ENCODE measurements at regions not wholly inside any gene's neighbourhood (a gene's known extent, or its start where the extent isn't known, plus 50 kb on each side); places are given as distances from the start of the nearest gene placed in this dataset.

GRCh38 chr1:95554408-95554807 lies 320.4 kb downstream of the RWDD3 start:
- DNase-seq = no peak
- intact Hi-C loops (cut with DNase I) = no loop called here
- no peak for ATAC-seq (ENCODE audit: poor library complexity)

- DNase-seq = no peak
- ATAC-seq (ENCODE audit: poor library complexity) = no peak
- intact Hi-C loops (cut with DNase I) = no loop called here
Measured at GRCh38 chr1:95558791-95559190, 324.8 kb downstream of the RWDD3 start.

- no peak for ATAC-seq (ENCODE audit: poor library complexity)
- intact Hi-C loops (cut with DNase I) = no loop called here
- DNase-seq = no peak
Measured at GRCh38 chr1:95561346-95561745, 327.3 kb downstream of the RWDD3 start.

- intact Hi-C loops (cut with DNase I) = no loop called here
- ATAC-seq (ENCODE audit: poor library complexity) = no peak
- no peak for DNase-seq
Measured at GRCh38 chr1:95562230-95562629, 328.2 kb downstream of the RWDD3 start.

GRCh38 chr1:95572002-95572401 lies 338.0 kb downstream of the RWDD3 start:
- no peak for ATAC-seq (ENCODE audit: poor library complexity)
- DNase-seq = no peak
- intact Hi-C loops (cut with DNase I) = no loop called here

- intact Hi-C loops (cut with DNase I) = no loop called here
- DNase-seq (no peak), ATAC-seq (ENCODE audit: poor library complexity) (no peak)
Measured at GRCh38 chr1:95572962-95573361, 339.0 kb downstream of the RWDD3 start.

GRCh38 chr1:95575291-95575690 lies 341.3 kb downstream of the RWDD3 start:
- intact Hi-C loops (cut with DNase I) = no loop called here
- DNase-seq (no peak), ATAC-seq (ENCODE audit: poor library complexity) (no peak)

GRCh38 chr1:95578462-95578861 lies 344.5 kb downstream of the RWDD3 start:
- intact Hi-C loops (cut with DNase I) = no loop called here
- ATAC-seq (ENCODE audit: poor library complexity) (no peak), DNase-seq (no peak)

GRCh38 chr1:95582191-95582590 lies 348.2 kb downstream of the RWDD3 start:
- intact Hi-C loops (cut with DNase I) = no loop called here
- DNase-seq (no peak), ATAC-seq (ENCODE audit: poor library complexity) (no peak)

GRCh38 chr1:95582746-95583145 lies 348.7 kb downstream of the RWDD3 start:
- no peak for ATAC-seq (ENCODE audit: poor library complexity)
- intact Hi-C loops (cut with DNase I) = no loop called here
- no peak for DNase-seq

- intact Hi-C loops (cut with DNase I) = no loop called here
- ATAC-seq (ENCODE audit: poor library complexity) (no peak), DNase-seq (no peak)
Measured at GRCh38 chr1:95583661-95584210, 349.7 kb downstream of the RWDD3 start.

GRCh38 chr1:95584315-95584714 lies 350.3 kb downstream of the RWDD3 start:
- intact Hi-C loops (cut with DNase I) = no loop called here
- no peak for DNase-seq
- no peak for ATAC-seq (ENCODE audit: poor library complexity)

GRCh38 chr1:95604771-95605170 lies 370.8 kb downstream of the RWDD3 start:
- ATAC-seq (ENCODE audit: poor library complexity) (no peak), DNase-seq (no peak)
- intact Hi-C loops (cut with DNase I) = no loop called here

GRCh38 chr1:95614197-95614596 lies 380.2 kb downstream of the RWDD3 start:
- intact Hi-C loops (cut with DNase I) = no loop called here
- ATAC-seq (ENCODE audit: poor library complexity) (no peak), DNase-seq (no peak)

GRCh38 chr1:95615421-95615820 lies 381.4 kb downstream of the RWDD3 start:
- no peak for DNase-seq
- ATAC-seq (ENCODE audit: poor library complexity) = no peak
- intact Hi-C loops (cut with DNase I) = no loop called here

GRCh38 chr1:95620076-95620475 lies 386.1 kb downstream of the RWDD3 start:
- intact Hi-C loops (cut with DNase I) = no loop called here
- ATAC-seq (ENCODE audit: poor library complexity) = no peak
- no peak for DNase-seq

- intact Hi-C loops (cut with DNase I) = no loop called here
- no peak for DNase-seq
Measured at GRCh38 chr1:95622609-95623008, 388.6 kb downstream of the RWDD3 start.

GRCh38 chr1:95625224-95625623 lies 391.2 kb downstream of the RWDD3 start:
- intact Hi-C loops (cut with DNase I) = no loop called here

More at GRCh38 chr1:95622609-95623008, 388.6 kb downstream of the RWDD3 start:
- no peak for ATAC-seq (ENCODE audit: poor library complexity)

GRCh38 chr1:95627244-95627643 lies 393.2 kb downstream of the RWDD3 start:
- intact Hi-C loops (cut with DNase I) = no loop called here
- ATAC-seq (ENCODE audit: poor library complexity) = no peak
- no peak for DNase-seq

More at GRCh38 chr1:95625224-95625623, 391.2 kb downstream of the RWDD3 start:
- ATAC-seq (ENCODE audit: poor library complexity) (no peak), DNase-seq (no peak)

- no peak for ATAC-seq (ENCODE audit: poor library complexity)
- DNase-seq = no peak
- intact Hi-C loops (cut with DNase I) = no loop called here
Measured at GRCh38 chr1:95631695-95632094, 397.7 kb downstream of the RWDD3 start.

- intact Hi-C loops (cut with DNase I) = no loop called here
- DNase-seq (no peak), ATAC-seq (ENCODE audit: poor library complexity) (no peak)
Measured at GRCh38 chr1:95635811-95636210, 401.8 kb downstream of the RWDD3 start.
